ENCODE measurements at regions not wholly inside any gene's neighbourhood (a gene's known extent, or its start where the extent isn't known, plus 50 kb on each side); places are given as distances from the start of the nearest gene placed in this dataset.
"Not testable (repeated sequence)": the region's sequence is repeated elsewhere in the genome, so short reads cannot be mapped to it uniquely, and the experiment has no call there.

DNA sequence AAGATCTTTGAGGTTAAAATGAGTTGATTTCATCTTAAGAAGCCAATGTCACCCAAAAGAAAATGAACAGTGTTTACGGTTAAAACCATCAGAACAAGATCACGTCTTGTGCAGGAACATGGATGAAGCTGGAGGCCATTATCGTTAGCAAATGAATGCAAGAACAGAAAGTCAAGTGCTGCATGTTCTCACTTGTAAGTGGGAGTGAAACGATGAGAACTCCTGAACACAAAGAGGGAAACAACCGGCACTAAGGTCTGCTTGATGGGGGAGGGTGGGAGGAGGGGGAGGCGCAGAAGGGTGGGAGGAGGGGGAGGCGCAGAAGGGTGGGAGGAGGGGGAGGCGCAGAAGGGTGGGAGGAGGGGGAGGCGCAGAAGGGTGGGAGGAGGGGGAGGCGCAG, 214.8 kb upstream of the PRKCQ start:
- DNase-seq, result not testable (repeated sequence)

- DNase-seq, result no peak
Observed at GRCh38 chr10:6794441-6794840, 214.4 kb upstream of the PRKCQ start.

DNA sequence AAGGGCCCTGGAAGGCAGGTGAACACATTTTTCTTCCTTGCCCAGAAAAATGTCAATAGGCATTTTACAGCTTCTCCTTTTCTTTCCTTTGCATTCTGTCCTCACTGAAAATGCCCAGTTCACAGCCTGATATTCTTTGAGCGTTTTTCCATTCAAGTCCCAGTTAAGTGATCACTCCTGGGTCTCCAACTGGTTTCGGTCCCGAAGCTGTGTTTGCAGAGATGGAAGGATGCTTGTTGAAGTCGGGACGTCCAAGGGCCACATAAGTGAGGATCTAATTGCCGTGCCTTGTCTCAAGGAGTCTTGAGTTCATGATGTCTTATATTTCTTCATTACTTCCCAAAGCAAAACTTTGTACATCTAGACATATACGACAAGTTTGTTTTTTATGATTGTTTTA, 208.7 kb upstream of the PRKCQ start:
- no peak for DNase-seq

DNA sequence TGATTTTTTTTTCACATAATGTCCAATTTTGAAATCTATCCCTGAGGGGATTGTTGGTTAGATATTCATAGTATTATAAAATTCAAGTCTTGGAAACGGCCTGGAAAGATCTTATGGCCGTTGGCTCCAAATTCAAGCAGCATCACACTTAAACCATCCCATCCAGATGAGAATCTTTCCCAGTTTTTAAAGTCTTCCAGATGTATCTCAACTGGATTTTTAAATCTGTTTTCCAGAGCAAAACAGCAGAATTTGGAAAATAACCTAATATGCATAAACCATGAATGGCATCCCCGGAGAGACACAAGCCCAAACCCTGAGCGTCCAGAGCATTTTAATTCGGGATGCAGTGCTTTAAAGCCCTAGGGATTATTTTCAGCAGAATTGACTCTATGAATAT, 208.2 kb upstream of the PRKCQ start:
- no peak for DNase-seq

DNA sequence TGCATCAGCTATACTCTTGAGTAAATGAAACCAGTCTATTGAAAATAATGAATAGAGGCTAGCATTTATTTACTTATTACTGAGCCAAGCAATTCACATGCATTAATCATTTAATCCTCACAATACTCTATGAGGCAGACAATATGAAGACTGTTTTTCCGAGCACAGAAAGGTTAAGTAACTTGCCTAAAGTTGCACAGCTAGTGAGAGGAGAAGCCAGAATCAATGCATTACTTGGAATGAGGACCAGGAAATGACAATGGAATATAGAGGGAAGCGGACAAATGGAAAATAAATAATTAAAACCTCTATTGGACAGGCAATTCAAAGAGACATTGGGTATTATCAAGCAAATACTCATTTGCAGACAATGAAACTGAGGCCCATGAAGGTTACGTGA, 207.6 kb upstream of the PRKCQ start:
- no peak for DNase-seq

DNA sequence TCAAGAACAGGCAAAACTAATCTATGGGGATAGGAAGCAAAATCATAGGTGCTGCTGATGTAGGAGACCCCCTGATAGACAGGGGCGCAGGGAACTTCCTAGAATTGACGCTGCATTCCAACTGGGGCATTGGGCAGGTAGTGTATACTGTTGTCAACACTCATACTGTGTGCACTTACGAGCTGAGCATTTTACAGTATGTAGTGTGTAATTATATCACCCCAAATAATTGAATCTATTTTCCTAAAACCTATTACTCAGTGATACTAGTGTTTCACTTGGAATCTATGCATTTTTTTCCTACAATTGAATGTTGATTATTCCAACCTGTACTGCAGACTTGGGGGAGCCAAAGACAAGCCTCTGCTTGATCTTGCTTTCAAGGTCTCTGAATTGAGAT, 207.0 kb upstream of the PRKCQ start:
- DNase-seq, result no peak

DNA sequence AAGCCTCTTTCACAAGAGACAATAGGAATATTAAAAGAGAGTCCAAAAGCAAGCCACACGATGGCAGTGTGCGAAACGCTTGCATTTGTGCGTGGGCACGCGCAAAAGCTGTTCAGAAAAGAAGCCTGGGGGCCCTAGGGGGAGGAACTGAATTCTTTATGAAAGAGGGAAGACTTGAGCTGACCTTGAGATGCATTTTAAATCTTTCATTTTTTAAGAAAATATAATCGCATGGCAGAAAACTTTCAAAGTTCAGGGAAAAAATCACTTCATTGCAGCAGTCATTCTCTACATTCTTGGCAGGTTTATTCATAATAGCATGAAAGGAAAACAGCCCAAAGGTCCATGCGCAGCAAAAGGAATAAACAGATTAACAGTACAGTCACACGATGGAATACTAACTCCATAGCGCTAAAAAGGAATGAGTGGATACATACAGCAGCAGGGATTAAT, 206.5 kb upstream of the PRKCQ start:
- no peak for DNase-seq

DNA sequence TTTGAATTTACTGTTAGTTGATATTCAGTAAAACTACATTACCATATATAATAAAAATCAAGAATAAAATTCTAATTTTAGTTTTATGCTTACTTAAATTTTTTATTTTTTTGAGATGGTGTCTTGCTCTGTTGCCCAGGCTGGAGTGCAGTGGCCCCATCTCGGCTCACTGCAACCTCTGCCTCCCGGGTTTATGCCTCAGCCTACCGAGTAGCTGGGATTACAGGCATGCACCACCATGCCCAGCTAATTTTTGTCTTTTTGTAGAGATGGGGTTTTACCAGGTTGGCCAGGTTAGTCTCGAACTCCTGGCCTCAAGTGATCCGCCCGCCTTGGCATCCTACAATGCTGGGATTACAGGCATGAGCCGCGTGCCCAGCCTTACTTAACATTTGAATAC, 204.4 kb upstream of the PRKCQ start:
- DNase-seq, result not testable (repeated sequence)

DNA sequence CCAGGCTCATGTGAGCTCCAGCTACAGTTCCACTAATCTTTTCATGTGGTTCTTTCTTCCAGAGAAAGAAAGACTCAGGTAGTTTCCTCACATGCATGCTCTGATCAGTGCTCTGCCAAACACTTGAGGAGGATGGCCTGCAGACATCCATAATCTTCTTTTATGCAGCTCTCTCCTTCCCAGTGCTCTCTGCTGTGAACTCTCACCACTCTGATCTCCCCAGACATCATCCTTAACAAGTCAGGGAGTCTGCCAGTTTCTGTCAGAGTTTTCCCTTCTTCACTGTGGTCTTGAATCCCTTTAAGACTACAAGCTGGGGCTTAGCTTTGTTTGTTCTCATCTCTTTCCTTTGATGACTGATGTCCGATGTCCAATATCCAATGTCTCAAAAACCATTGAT, 203.4 kb upstream of the PRKCQ start:
- DNase-seq, result no peak

- DNase-seq, result no peak
Observed at GRCh38 chr10:6782378-6782777, 202.3 kb upstream of the PRKCQ start.

GRCh38 chr10:6781133-6781770, 201.2 kb upstream of the PRKCQ start:
- no peak for DNase-seq

- no peak for DNase-seq
Observed at GRCh38 chr10:6780008-6780677, 200.1 kb upstream of the PRKCQ start.

GRCh38 chr10:6778992-6779701, 199.1 kb upstream of the PRKCQ start:
- DNase-seq, result no peak

- DNase-seq, result no peak
Observed at GRCh38 chr10:6776170-6776569, 196.1 kb upstream of the PRKCQ start.

GRCh38 chr10:6774406-6774805, 194.3 kb upstream of the PRKCQ start:
- no peak for DNase-seq

DNA sequence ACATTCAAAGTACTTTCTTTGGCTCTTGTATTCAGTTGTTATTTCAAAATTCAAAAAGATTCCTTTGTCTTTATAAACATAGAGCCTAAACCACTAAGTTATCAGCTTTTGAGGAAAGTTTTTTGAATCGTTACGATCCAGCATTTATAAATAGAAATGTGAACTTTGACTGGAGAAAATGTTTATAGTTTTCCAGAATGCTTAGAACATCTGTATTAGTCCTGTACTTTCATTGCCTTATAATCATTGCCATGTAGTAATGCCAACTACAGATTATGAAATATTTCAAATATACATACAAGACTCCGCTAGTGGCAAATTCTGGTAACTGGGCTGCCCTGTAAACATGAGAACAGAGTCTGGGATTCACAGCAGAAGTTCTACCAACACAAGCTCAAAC, 191.3 kb upstream of the PRKCQ start:
- no peak for DNase-seq

- DNase-seq, result no peak
Observed at GRCh38 chr10:6770846-6771245, 190.8 kb upstream of the PRKCQ start.

DNA sequence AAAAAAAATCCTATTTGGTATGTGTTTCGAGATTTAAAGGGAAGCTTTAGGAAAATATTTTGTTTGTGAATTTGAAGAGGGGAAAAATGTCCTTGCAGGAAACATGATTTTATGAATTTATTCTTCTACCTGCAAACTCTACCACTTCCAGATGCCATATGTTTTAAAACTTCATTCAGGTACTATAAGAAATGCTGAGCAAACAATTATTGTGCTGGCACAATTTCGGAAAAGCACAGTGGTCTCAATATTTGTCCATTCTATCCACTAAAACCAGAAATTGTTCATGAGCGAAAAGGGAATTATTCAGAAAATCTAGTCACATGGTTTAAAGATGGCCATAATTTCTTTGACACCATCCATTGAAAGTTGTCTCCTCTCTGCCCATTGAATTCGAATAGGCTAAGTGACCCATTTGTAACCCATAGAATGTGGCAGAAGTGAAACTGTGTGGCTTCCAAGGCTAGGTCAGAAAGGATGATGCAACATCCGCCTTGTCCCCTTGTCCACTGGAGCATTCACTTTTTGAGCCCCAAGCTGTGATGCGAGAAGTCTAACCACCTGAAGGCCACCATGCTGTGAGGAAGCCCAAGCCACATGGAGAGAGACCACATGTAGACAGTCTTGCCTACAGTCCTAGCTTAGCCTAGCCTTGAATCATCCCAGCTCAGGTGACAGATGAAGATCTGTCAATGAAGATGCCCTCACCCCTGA, 189.8 kb upstream of the PRKCQ start:
- DNase-seq, result no peak

GRCh38 chr10:6766131-6766801, 186.2 kb upstream of the PRKCQ start:
- no peak for DNase-seq

DNA sequence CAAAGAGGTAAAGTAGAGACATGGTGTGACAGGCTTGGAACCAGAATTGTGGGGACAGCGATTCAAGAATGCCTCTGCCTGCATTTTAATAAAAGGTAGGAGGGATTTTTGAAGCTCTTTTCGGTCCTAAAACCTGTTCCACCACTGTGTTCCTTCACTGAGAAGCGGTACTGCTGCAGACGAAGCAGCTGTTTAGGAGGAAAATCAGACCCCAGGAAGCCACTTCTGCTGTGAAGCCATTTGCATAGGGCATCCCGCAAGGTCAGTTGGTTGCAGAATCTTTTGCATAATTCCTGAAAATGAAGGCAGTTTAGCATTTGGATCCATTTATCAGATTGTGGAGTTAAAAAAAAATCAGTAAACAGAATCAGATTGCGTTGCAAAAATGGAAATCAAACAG, 183.3 kb upstream of the PRKCQ start:
- no peak for DNase-seq

DNA sequence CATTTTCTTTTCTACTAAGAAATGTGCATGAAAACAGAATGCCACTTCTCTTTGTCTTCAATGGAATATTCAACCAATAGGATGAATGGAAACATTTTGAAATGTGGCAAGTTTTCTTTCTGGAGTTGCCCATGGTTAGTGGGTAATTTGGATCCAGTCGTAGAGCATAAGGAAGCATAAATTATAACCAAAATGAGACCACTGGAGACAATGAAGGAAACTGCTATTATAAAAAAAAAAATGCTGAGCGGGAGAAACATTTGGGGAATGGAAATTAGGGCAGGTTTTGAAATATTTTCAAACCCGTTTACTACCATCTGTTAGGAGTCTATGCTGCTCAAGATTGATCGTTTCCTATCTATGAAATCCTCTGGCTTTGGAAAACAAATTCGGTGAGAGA, 182.9 kb upstream of the PRKCQ start:
- DNase-seq, result no peak

DNA sequence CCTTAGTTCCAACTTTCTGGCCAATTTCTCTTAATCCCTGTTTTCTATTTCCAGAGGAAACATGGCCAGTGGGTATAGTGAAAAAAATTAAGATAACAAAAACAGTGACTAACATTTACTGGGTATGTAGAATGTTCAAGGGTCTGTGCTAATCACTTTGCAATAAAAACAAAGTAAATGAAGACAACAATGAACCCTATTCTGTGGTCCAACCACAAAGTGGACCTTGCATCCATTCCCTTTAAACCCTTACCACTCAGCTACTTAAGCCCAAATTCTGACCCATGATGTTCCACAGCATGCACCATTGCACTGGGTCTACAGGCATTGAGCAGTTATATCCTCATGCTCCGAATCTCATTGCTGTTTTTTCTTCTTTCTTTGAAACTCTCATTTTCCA, 179.9 kb upstream of the PRKCQ start:
- no peak for DNase-seq

- DNase-seq, result no peak
Observed at GRCh38 chr10:6757158-6757557, 177.1 kb upstream of the PRKCQ start.
